BJ (cell line): ENCODE measurements at regions not wholly inside any gene's neighbourhood (a gene's known extent, or its start where the extent isn't known, plus 50 kb on each side); places are given as distances from the start of the nearest gene placed in this dataset.

Source experiments
- CTCF ChIA-PET: fragments of 350-600 bp; formaldehyde crosslinking; extraction: SDS; loops from one replicate; lab custom pipeline; 2021; ENCODE audit warnings: antibody characterized with exemption, inconsistent platforms; lab: Yijun Ruan, JAX
- POLR2A ChIA-PET: fragments of 300-600 bp; sonication (Branson Sonifier 250); formaldehyde crosslinking; extraction: SDS; loops from one replicate; lab custom pipeline; 2021; ENCODE audit warnings: antibody characterized with exemption; lab: Charles Lee
- DNase-seq: peaks from one replicate; pipeline ENCODE4 v3.0.0-alpha.2; 2011; ENCODE audit warnings: low read depth
- H3K27me3 ChIP-seq: 2 replicates; pipeline ENCODE4 v1.6.0; 2011; ENCODE audit warnings: low read length; ENCODE audit not compliant: control insufficient read depth, insufficient read depth
- H3K36me3 ChIP-seq: 2 replicates; pipeline ENCODE4 v1.5.1; 2011; ENCODE audit warnings: low read length; ENCODE audit not compliant: control insufficient read depth, insufficient read depth
- H3K4me3 ChIP-seq: 2 replicates; pipeline ENCODE4 v1.5.1; 2011; ENCODE audit warnings: low read depth, mild to moderate bottlenecking, control low read depth, low read length
- CTCF ChIP-seq: IDR thresholded peaks from 2 replicates; pipeline ENCODE4 v1.5.1; 2011; ENCODE audit warnings: low read depth, mild to moderate bottlenecking, control low read depth, inconsistent platforms, low read length, moderate library complexity; ENCODE audit not compliant: insufficient read depth

GRCh38 chr7:81206667-81207360 is 288.0 kb upstream of the SEMA3C start:
- no peak for DNase-seq
- Histone ChIP-seq H3K4me3 (no peak overlapping the region), H3K36me3 (no peaks in the 10 kb centered on the region), H3K27me3 (no peaks in the 10 kb centered on the region)
- ChIA-PET POLR2A (no interaction called here), CTCF (interaction anchor here (0.9 kb wide), 1 partner anchor 525 kb away, joined by 3 read pairs; no protein-coding TSS in a partner anchor)
- no peak for TF ChIP-seq CTCF

- Histone ChIP-seq H3K27me3 (no peaks in the 10 kb centered on the region), H3K36me3 (no peaks in the 10 kb centered on the region), H3K4me3 (no peak overlapping the region)
- no peak for TF ChIP-seq CTCF
- POLR2A ChIA-PET, result no interaction called here
- DNase-seq, result no peak
- CTCF ChIA-PET, result interaction anchor here (0.6 kb wide), 1 partner anchor 38 kb away, joined by 3 read pairs; no protein-coding TSS in a partner anchor
Measured at GRCh38 chr7:81206217-81206616, 287.4 kb upstream of the SEMA3C start.

- Histone ChIP-seq H3K27me3 (no peaks in the 10 kb centered on the region), H3K4me3 (no peak overlapping the region), H3K36me3 (no peaks in the 10 kb centered on the region)
- no peak for TF ChIP-seq CTCF
- no peak for DNase-seq
- CTCF ChIA-PET, result no interaction called here
- POLR2A ChIA-PET, result no interaction called here
Measured at GRCh38 chr7:81201188-81201587, 282.3 kb upstream of the SEMA3C start.

- TF ChIP-seq CTCF, result no peak
- POLR2A ChIA-PET, result no interaction called here
- CTCF ChIA-PET, result no interaction called here
Measured at GRCh38 chr7:81198766-81199165, 279.9 kb upstream of the SEMA3C start.

GRCh38 chr7:81197266-81197665 is 278.4 kb upstream of the SEMA3C start:
- ChIA-PET POLR2A (no interaction called here), CTCF (no interaction called here)
- no peak for TF ChIP-seq CTCF

More at GRCh38 chr7:81198766-81199165, 279.9 kb upstream of the SEMA3C start:
- DNase-seq, result no peak
- no peak overlapping the region for H3K4me3 ChIP-seq
- H3K36me3 ChIP-seq, result no peaks in the 10 kb centered on the region
- no peaks in the 10 kb centered on the region for H3K27me3 ChIP-seq

More at GRCh38 chr7:81197266-81197665, 278.4 kb upstream of the SEMA3C start:
- DNase-seq, result no peak
- no peaks in the 10 kb centered on the region for H3K36me3 ChIP-seq
- H3K4me3 ChIP-seq, result no peak overlapping the region
- no peaks in the 10 kb centered on the region for H3K27me3 ChIP-seq
